Activated naive CD4-positive, alpha-beta T cell treated with anti-CD3 and anti-CD28 coated beads, Interleukin-2, amount 10 ng/mL, durations not matched to agents 7 days and 5 days (primary cell): ENCODE measurements at regions not wholly inside any gene's neighbourhood (a gene's known extent, or its start where the extent isn't known, plus 50 kb on each side); places are given as distances from the start of the nearest gene placed in this dataset.

Experiments
- CTCF ChIA-PET: fragments of 350-600 bp; sonication (Branson Sonifier 250); formaldehyde crosslinking; loops from one replicate; lab custom pipeline; 2021; ENCODE audit warnings: antibody characterized with exemption; lab: Charles Lee
- DNase-seq: peaks from one replicate; pipeline ENCODE4 v3.0.0-alpha.2; 2020
- H3K27ac Mint-ChIP-seq: one replicate; pipeline ENCODE4 v1.8.0; 2021; ENCODE audit warnings: mild to moderate bottlenecking, moderate library complexity, mixed read lengths
- H3K27me3 Mint-ChIP-seq: one replicate; pipeline ENCODE4 v1.8.0; 2021; ENCODE audit warnings: mild to moderate bottlenecking, mixed read lengths
- H3K36me3 Mint-ChIP-seq: one replicate; pipeline ENCODE4 v1.8.0; 2021; ENCODE audit warnings: mixed read lengths
- H3K4me1 Mint-ChIP-seq: one replicate; pipeline ENCODE4 v1.8.0; 2021; ENCODE audit warnings: mixed read lengths
- H3K4me3 Mint-ChIP-seq: one replicate; pipeline ENCODE4 v1.8.0; 2021; ENCODE audit warnings: mild to moderate bottlenecking, moderate library complexity, mixed read lengths
- H3K9me3 Mint-ChIP-seq: one replicate; pipeline ENCODE4 v1.8.0; 2021; ENCODE audit warnings: mixed read lengths

GRCh38 chr5:77850536-77851175 lies 74.5 kb upstream of the TBCA start:
- H3K36me3 Mint-ChIP-seq, result no peaks in the 10 kb centered on the region
- H3K9me3 Mint-ChIP-seq, result no peaks in the 10 kb centered on the region
- DNase-seq, result no peak
- peaks cover 22% of the 10 kb centered on the region for H3K4me1 Mint-ChIP-seq
- peak overlapping the region; percentile 72 for H3K4me3 Mint-ChIP-seq
- CTCF ChIA-PET, result no interaction called here
- H3K27ac Mint-ChIP-seq, result no peak overlapping the region
- peaks cover 83% of the 10 kb centered on the region for H3K27me3 Mint-ChIP-seq

GRCh38 chr5:77849308-77849900 lies 73.3 kb upstream of the TBCA start:
- H3K4me1 Mint-ChIP-seq, result peaks cover 26% of the 10 kb centered on the region
- H3K36me3 Mint-ChIP-seq, result no peaks in the 10 kb centered on the region
- H3K9me3 Mint-ChIP-seq, result no peaks in the 10 kb centered on the region
- no peak overlapping the region for H3K4me3 Mint-ChIP-seq
- H3K27ac Mint-ChIP-seq, result no peak overlapping the region
- no peak for DNase-seq
- peaks cover 81% of the 10 kb centered on the region for H3K27me3 Mint-ChIP-seq
- CTCF ChIA-PET, result no interaction called here

GRCh38 chr5:77847814-77848290 lies 71.7 kb upstream of the TBCA start:
- Mint-ChIP-seq H3K27ac (no peak overlapping the region), H3K4me3 (no peak overlapping the region), H3K9me3 (no peaks in the 10 kb centered on the region), H3K27me3 (peaks cover 86% of the 10 kb centered on the region), H3K36me3 (no peaks in the 10 kb centered on the region), H3K4me1 (peaks cover 24% of the 10 kb centered on the region)
- no peak for DNase-seq
- CTCF ChIA-PET, result no interaction called here

- Mint-ChIP-seq H3K4me1 (peaks cover 16% of the 10 kb centered on the region), H3K4me3 (no peak overlapping the region), H3K27me3 (peaks cover 82% of the 10 kb centered on the region), H3K36me3 (no peaks in the 10 kb centered on the region), H3K27ac (no peak overlapping the region), H3K9me3 (no peaks in the 10 kb centered on the region)
- no peak for DNase-seq
- CTCF ChIA-PET, result no interaction called here
Observed at GRCh38 chr5:77847129-77847460, 71.0 kb upstream of the TBCA start.

- Mint-ChIP-seq H3K4me3 (no peak overlapping the region), H3K27me3 (peaks cover 77% of the 10 kb centered on the region), H3K36me3 (no peaks in the 10 kb centered on the region), H3K4me1 (peaks cover 13% of the 10 kb centered on the region), H3K9me3 (no peaks in the 10 kb centered on the region), H3K27ac (no peak overlapping the region)
- DNase-seq, result no peak
- CTCF ChIA-PET, result interaction anchor here (0.6 kb wide), 1 partner anchor 743 kb away, joined by 3 read pairs; no protein-coding TSS in a partner anchor
Observed at GRCh38 chr5:77846422-77847128, 70.4 kb upstream of the TBCA start.

GRCh38 chr5:77845324-77845646 lies 69.1 kb upstream of the TBCA start:
- Mint-ChIP-seq H3K27me3 (peaks cover 65% of the 10 kb centered on the region), H3K36me3 (no peaks in the 10 kb centered on the region), H3K4me1 (peaks cover 7% of the 10 kb centered on the region), H3K27ac (no peak overlapping the region), H3K9me3 (no peaks in the 10 kb centered on the region), H3K4me3 (no peak overlapping the region)
- no peak for DNase-seq
- CTCF ChIA-PET, result interaction anchor here (0.6 to 0.7 kb wide), 3 partner anchors 15 to 114 kb away, joined by 3 to 4 read pairs (median 3); no protein-coding TSS in a partner anchor

GRCh38 chr5:77844623-77845323 lies 68.6 kb upstream of the TBCA start:
- CTCF ChIA-PET, result no interaction called here
- Mint-ChIP-seq H3K9me3 (no peaks in the 10 kb centered on the region), H3K27me3 (peaks cover 63% of the 10 kb centered on the region), H3K4me3 (peak overlapping the region; percentile 56), H3K36me3 (no peaks in the 10 kb centered on the region), H3K27ac (no peak overlapping the region), H3K4me1 (peaks cover 7% of the 10 kb centered on the region)
- no peak for DNase-seq

- Mint-ChIP-seq H3K27me3 (peaks cover 60% of the 10 kb centered on the region), H3K36me3 (no peaks in the 10 kb centered on the region), H3K4me3 (no peak overlapping the region), H3K9me3 (no peaks in the 10 kb centered on the region), H3K27ac (no peak overlapping the region), H3K4me1 (peaks cover 7% of the 10 kb centered on the region)
- CTCF ChIA-PET, result no interaction called here
- DNase-seq, result no peak
Observed at GRCh38 chr5:77844373-77844622, 68.2 kb upstream of the TBCA start.

- Mint-ChIP-seq H3K4me3 (no peak overlapping the region), H3K9me3 (no peaks in the 10 kb centered on the region), H3K27ac (no peak overlapping the region), H3K36me3 (no peaks in the 10 kb centered on the region), H3K4me1 (peaks cover 7% of the 10 kb centered on the region), H3K27me3 (peaks cover 63% of the 10 kb centered on the region)
- CTCF ChIA-PET, result no interaction called here
- DNase-seq, result no peak
Observed at GRCh38 chr5:77843570-77844372, 67.6 kb upstream of the TBCA start.

- H3K27ac Mint-ChIP-seq, result no peak overlapping the region
- peaks cover 50% of the 10 kb centered on the region for H3K27me3 Mint-ChIP-seq
- no peaks in the 10 kb centered on the region for H3K36me3 Mint-ChIP-seq
- no peak for DNase-seq
- H3K4me3 Mint-ChIP-seq, result no peak overlapping the region
- H3K9me3 Mint-ChIP-seq, result no peaks in the 10 kb centered on the region
- peaks cover 7% of the 10 kb centered on the region for H3K4me1 Mint-ChIP-seq
- CTCF ChIA-PET, result no interaction called here
Observed at GRCh38 chr5:77842243-77842642, 66.1 kb upstream of the TBCA start.

GRCh38 chr5:77841616-77842015 lies 65.5 kb upstream of the TBCA start:
- Mint-ChIP-seq H3K27ac (no peak overlapping the region), H3K36me3 (no peaks in the 10 kb centered on the region), H3K9me3 (no peaks in the 10 kb centered on the region), H3K4me1 (peaks cover 7% of the 10 kb centered on the region), H3K4me3 (no peak overlapping the region), H3K27me3 (peaks cover 44% of the 10 kb centered on the region)
- DNase-seq, result no peak
- CTCF ChIA-PET, result no interaction called here

- Mint-ChIP-seq H3K4me1 (peaks cover 7% of the 10 kb centered on the region), H3K4me3 (no peak overlapping the region), H3K27ac (no peak overlapping the region), H3K9me3 (no peaks in the 10 kb centered on the region), H3K36me3 (no peaks in the 10 kb centered on the region), H3K27me3 (peaks cover 44% of the 10 kb centered on the region)
- DNase-seq, result no peak
- CTCF ChIA-PET, result no interaction called here
Observed at GRCh38 chr5:77840930-77841329, 64.8 kb upstream of the TBCA start.

- Mint-ChIP-seq H3K4me3 (no peak overlapping the region), H3K27me3 (peaks cover 37% of the 10 kb centered on the region), H3K4me1 (peaks cover 4% of the 10 kb centered on the region), H3K9me3 (no peaks in the 10 kb centered on the region), H3K27ac (no peak overlapping the region), H3K36me3 (no peaks in the 10 kb centered on the region)
- CTCF ChIA-PET, result no interaction called here
- DNase-seq, result no peak
Observed at GRCh38 chr5:77839691-77840090, 63.6 kb upstream of the TBCA start.

GRCh38 chr5:77832938-77833337 lies 56.8 kb upstream of the TBCA start:
- no peak for DNase-seq
- H3K9me3 Mint-ChIP-seq, result no peaks in the 10 kb centered on the region
- no peaks in the 10 kb centered on the region for H3K4me1 Mint-ChIP-seq
- no peak overlapping the region for H3K4me3 Mint-ChIP-seq
- H3K27ac Mint-ChIP-seq, result no peak overlapping the region
- CTCF ChIA-PET, result no interaction called here
- H3K27me3 Mint-ChIP-seq, result peaks cover 24% of the 10 kb centered on the region
- H3K36me3 Mint-ChIP-seq, result no peaks in the 10 kb centered on the region
